K562 (cell line): ENCODE measurements at regions not wholly inside any gene's neighbourhood (a gene's known extent, or its start where the extent isn't known, plus 50 kb on each side); places are given as distances from the start of the nearest gene placed in this dataset.

Source experiments
- ATAC-seq: fragments of 200-7000 bp; cut with Tn5 transposase; 3 replicates; pipeline ENCODE4 v1.9.1; 2020; ENCODE audit warnings: moderate library complexity
- BruUV-seq: library from RNA; stranded (reverse); fragments of 400-500 nt; replicated peaks from 2 replicates; lab custom pipeline; 2021; lab: Mats Ljungman, UMichigan
- CTCF ChIA-PET: fragments of 300-600 bp; formaldehyde crosslinking; extraction: SDS; loops from one replicate; lab custom pipeline; 2021; ENCODE audit warnings: low intra/inter-chr PET ratio; lab: Yijun Ruan, JAX
- POLR2A ChIA-PET: fragments of 300-600, 350-650 bp; sonication (Branson Sonifier 250); formaldehyde crosslinking; extraction: SDS; loops from one replicate; lab custom pipeline; 2021; ENCODE audit warnings: antibody characterized with exemption, inconsistent platforms; lab: Yijun Ruan, JAX
- DNase-seq, 4 experiments: peaks; one replicate each; pipeline versions ENCODE4 v3.0.0 to v3.0.0-alpha.2; 2011 to 2018; ENCODE audit warnings: low spot score in 3 of 4, mixed read lengths in 3 of 4; ENCODE audit errors: extremely low read depth in 1 of 4
- FAIRE-seq: peaks from 2 replicates; lab custom pipeline; 2011; peaks lifted over from hg19 to GRCh38; lab: Jason Lieb, UNC
- H2AFZ ChIP-seq: 2 replicates; pipeline ENCODE4 v1.6.0; 2011; ENCODE audit warnings: low read depth, low read length, control low read depth, inconsistent platforms
- H3K27ac ChIP-seq: fragments of 200-600 bp; 3 replicates; pipeline ENCODE4 v1.8.0; 2011; ENCODE audit warnings: low read depth, mild to moderate bottlenecking, control low read depth, inconsistent platforms, low read length, moderate library complexity, mixed read lengths; ENCODE audit errors: extremely low read depth
- H3K27me3 ChIP-seq, 2 experiments: fragments of 300-600 bp in 1 of 2; 2 replicates in 1 of 2; 3 replicates in 1 of 2; pipeline versions ENCODE4 v1.6.0 to v1.8.0; 2011; ENCODE audit warnings: inconsistent platforms in 2 of 2, low read length in 2 of 2, mild to moderate bottlenecking in 1 of 2, mixed read lengths in 1 of 2, moderate library complexity in 1 of 2; ENCODE audit not compliant: control insufficient read depth in 2 of 2, insufficient read depth in 2 of 2
- H3K36me3 ChIP-seq: fragments of 300-600 bp; 3 replicates; pipeline ENCODE4 v1.8.0; 2011; ENCODE audit warnings: mild to moderate bottlenecking, low read length, inconsistent platforms; ENCODE audit not compliant: control insufficient read depth, insufficient read depth
- H3K4me1 ChIP-seq, 2 experiments: fragments of 200-600 bp in 1 of 2; replicated peaks in 1 of 2; 2 replicates in 1 of 2; 3 replicates in 1 of 2; pipeline versions ENCODE4 v1.5.1 to v1.8.0; 2011; ENCODE audit warnings: inconsistent platforms in 2 of 2, low read length in 2 of 2, mild to moderate bottlenecking in 1 of 2, mixed read lengths in 1 of 2, moderate library complexity in 1 of 2; ENCODE audit not compliant: control insufficient read depth in 2 of 2, insufficient read depth in 2 of 2
- H3K4me2 ChIP-seq: 2 replicates; pipeline ENCODE4 v1.6.1; 2011; ENCODE audit warnings: low read length, control low read depth, inconsistent platforms, mixed read lengths; ENCODE audit not compliant: insufficient read depth
- H3K4me3 ChIP-seq: fragments of 200-600 bp; sonication (generic), shearing (Covaris generic); 2 replicates; pipeline ENCODE4 v1.5.1; 2016; ENCODE audit warnings: control low read depth, inconsistent platforms
- H3K79me2 ChIP-seq: fragments of 200-600 bp; 3 replicates; pipeline ENCODE4 v1.8.0; 2011; ENCODE audit warnings: low read length, inconsistent platforms; ENCODE audit not compliant: control insufficient read depth, insufficient read depth
- H3K9ac ChIP-seq, 2 experiments: 2 replicates each; pipeline versions ENCODE4 v1.6.0 to v1.6.1; 2011; ENCODE audit warnings: low read depth in 2 of 2, low read length in 2 of 2, control low read depth in 1 of 2, inconsistent platforms in 1 of 2, mild to moderate bottlenecking in 1 of 2, mixed read lengths in 1 of 2; ENCODE audit not compliant: insufficient read depth in 1 of 2
- H3K9me1 ChIP-seq: one replicate; pipeline ENCODE4 v1.6.0; 2011; ENCODE audit warnings: inconsistent platforms, mild to moderate bottlenecking, low read length, moderate library complexity; ENCODE audit not compliant: control insufficient read depth, insufficient read depth
- H3K9me3 ChIP-seq: replicated peaks from 2 replicates; pipeline ENCODE4 v1.5.1; 2011; ENCODE audit warnings: low read depth, low read length, inconsistent platforms; ENCODE audit not compliant: control insufficient read depth, insufficient read depth
- H4K20me1 ChIP-seq: replicated peaks from 2 replicates; pipeline ENCODE4 v1.6.1; 2011; ENCODE audit warnings: low read length, inconsistent platforms, mixed read lengths; ENCODE audit not compliant: control insufficient read depth, insufficient read depth
- COPS2 ChIP-seq: fragments of 450-650 bp; conservative IDR thresholded peaks from 2 replicates; pipeline ENCODE4 v1.6.1; 2016; ENCODE audit warnings: mild to moderate bottlenecking, moderate library complexity
- E2F3 ChIP-seq: fragments of 250-450 bp; sonication (Bioruptor Pico); IDR thresholded peaks from 2 replicates; pipeline ENCODE4 v1.4.0; 2020; ENCODE audit warnings: mild to moderate bottlenecking
- ETS2 ChIP-seq: IDR thresholded peaks from 2 replicates; pipeline ENCODE4 v1.6.1; 2016; ENCODE audit warnings: borderline replicate concordance, missing genetic modification characterization, mild to moderate bottlenecking, moderate library complexity, missing compliant biosample characterization; ENCODE audit not compliant: poor library complexity, severe bottlenecking
- NR2C1 ChIP-seq, 2 experiments: fragments of 450-650 bp; IDR thresholded peaks; 2 replicates each; pipeline ENCODE4 v1.6.1; 2017; ENCODE audit warnings: mild to moderate bottlenecking in 2 of 2, antibody characterized with exemption in 1 of 2, inconsistent platforms in 1 of 2, missing compliant biosample characterization in 1 of 2, missing genetic modification characterization in 1 of 2
- SP2 ChIP-seq: IDR thresholded peaks from 2 replicates; pipeline ENCODE4 v1.6.1; 2011; ENCODE audit warnings: mild to moderate bottlenecking, low read depth, low read length, moderate library complexity; ENCODE audit not compliant: poor library complexity, severe bottlenecking; ENCODE audit errors: extremely low read depth
- ZC3H11A ChIP-seq: IDR thresholded peaks from 2 replicates; pipeline ENCODE4 v1.6.1; 2012; ENCODE audit warnings: low read depth, low read length, improper control_type of control experiment
- WGBS: fragments of 100-300 bp; shearing (Covaris generic); methylation state at CpG from one replicate; pipeline ENCODE4 v1.1.6; 2016; ENCODE audit warnings: low coverage, mixed read lengths; ENCODE audit not compliant: insufficient coverage; ENCODE audit errors: missing lambda C conversion rate; 5-methylcytosine and 5-hydroxymethylcytosine counted together
- in situ Hi-C: fragments of 300-500 bp; cut with MboI; formaldehyde crosslinking; loops from 4 replicates; pipeline ENCODE4 v1.15.0; 2018; ENCODE audit warnings: inconsistent platforms, mixed read lengths
- intact Hi-C: fragments of 100-400 bp; cut with micrococcal nuclease; formaldehyde crosslinking; loops from 2 replicates; pipeline ENCODE4 v1.14.2; 2022
- TF ChIP-seq, protein P1 (sequence below): fragments of 250-450 bp; sonication (Bioruptor Pico); IDR thresholded peaks from 2 replicates; pipeline ENCODE4 v1.5.0; 2020; ENCODE audit warnings: mild to moderate bottlenecking

DNA sequence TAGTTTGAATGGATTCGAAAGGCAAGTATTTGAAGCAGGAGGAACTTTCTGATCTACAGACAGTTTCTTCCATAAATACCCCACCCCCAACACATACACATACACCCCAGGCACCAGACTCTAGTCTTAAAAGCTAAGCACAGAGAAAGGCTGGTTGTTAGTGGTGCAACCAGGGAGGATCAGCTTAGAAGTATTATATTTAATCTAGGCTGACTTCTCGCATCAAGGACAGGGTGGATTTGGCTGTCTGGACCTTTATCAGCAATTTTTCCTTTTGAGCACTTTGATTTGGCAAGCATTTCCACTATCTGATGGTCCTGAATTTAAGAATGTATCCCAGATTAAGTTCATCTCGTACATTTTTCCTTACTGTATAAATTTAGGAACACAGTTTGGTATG is 1489.8 kb upstream of the FLRT2 start:
- 0% methylated on average over 3 of the region's 3 CpGs for WGBS
- no peak for DNase-seq
- no TSS peak for BruUV-seq
- H3K27ac ChIP-seq, result no peak overlapping the region
- TF ChIP-seq NR2C1 (IDR thresholded peaks at IDR 0.05), result no peak
- TF ChIP-seq NR2C1 (tag; IDR thresholded peaks at IDR 0.05), result no peak
- TF ChIP-seq SP2, result no peak
- TF ChIP-seq ZC3H11A, result no peak
- TF ChIP-seq E2F3, result no peak
- TF ChIP-seq, protein P1, sequence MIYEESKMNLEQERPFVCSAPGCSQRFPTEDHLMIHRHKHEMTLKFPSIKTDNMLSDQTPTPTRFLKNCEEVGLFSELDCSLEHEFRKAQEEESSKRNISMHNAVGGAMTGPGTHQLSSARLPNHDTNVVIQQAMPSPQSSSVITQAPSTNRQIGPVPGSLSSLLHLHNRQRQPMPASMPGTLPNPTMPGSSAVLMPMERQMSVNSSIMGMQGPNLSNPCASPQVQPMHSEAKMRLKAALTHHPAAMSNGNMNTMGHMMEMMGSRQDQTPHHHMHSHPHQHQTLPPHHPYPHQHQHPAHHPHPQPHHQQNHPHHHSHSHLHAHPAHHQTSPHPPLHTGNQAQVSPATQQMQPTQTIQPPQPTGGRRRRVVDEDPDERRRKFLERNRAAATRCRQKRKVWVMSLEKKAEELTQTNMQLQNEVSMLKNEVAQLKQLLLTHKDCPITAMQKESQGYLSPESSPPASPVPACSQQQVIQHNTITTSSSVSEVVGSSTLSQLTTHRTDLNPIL, result no peak
- TF ChIP-seq COPS2, result no peak
- TF ChIP-seq ETS2 (tag), result no peak
- in situ Hi-C loops, result no loop called here
- no peaks in the 10 kb centered on the region for H3K27me3 ChIP-seq
- CTCF ChIA-PET, result no interaction called here
- POLR2A ChIA-PET, result no interaction called here
- no peak overlapping the region for H3K4me2 ChIP-seq
- H3K79me2 ChIP-seq, result no peaks in the 10 kb centered on the region
- no peaks in the 10 kb centered on the region for H3K36me3 ChIP-seq
- intact Hi-C loops, result no loop called here
- no peak for ATAC-seq
- H3K9me1 ChIP-seq, result no peaks in the 10 kb centered on the region
- H3K4me1 ChIP-seq, result no peaks in the 10 kb centered on the region
- no peak overlapping the region for H3K4me3 ChIP-seq
- no peak overlapping the region for H2AFZ ChIP-seq
- H3K9ac ChIP-seq, result no peak overlapping the region
- H4K20me1 ChIP-seq, result no peaks in the 10 kb centered on the region
- no peaks in the 10 kb centered on the region for H3K9me3 ChIP-seq
- no peak for FAIRE-seq
